Panc1 (cell line): ENCODE measurements at regions not wholly inside any gene's neighbourhood (a gene's known extent, or its start where the extent isn't known, plus 50 kb on each side); places are given as distances from the start of the nearest gene placed in this dataset.

Experiments
- POLR2AphosphoS5 ChIP-seq: IDR thresholded peaks from 2 replicates; pipeline ENCODE4 v1.6.1; 2012; ENCODE audit warnings: mild to moderate bottlenecking, low read depth, low read length, moderate library complexity
- TF ChIP-seq, protein P1 (sequence below): fragments of 450-650 bp; IDR thresholded peaks from 2 replicates; pipeline ENCODE4 v1.5.1; 2017; ENCODE audit warnings: mild to moderate bottlenecking

DNA sequence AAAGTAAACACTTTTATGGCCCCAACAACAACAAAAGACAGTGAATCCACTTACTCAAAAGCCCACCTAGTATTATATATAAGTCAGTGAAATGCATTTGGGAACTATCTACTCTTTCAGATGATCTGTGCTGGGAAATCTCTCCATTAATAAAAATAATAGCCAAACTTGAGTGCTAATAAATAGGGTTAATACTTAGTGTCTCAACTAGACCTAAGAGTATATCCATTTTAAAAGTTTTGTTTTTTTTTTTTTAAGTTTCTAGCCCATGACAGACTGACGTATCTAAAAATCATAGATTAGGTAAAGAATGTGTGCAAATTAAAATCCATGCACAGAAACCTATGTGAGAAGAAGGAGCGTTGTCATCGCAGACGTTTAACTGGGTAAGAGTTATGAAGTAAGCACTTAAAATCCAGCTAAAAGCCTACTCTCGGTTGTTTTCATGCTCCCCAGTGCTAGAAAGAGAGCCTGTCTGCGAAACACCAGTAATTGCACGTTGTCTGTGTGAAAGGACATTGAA is 83.4 kb upstream of the PELI1 start:
- TF ChIP-seq, protein P1, sequence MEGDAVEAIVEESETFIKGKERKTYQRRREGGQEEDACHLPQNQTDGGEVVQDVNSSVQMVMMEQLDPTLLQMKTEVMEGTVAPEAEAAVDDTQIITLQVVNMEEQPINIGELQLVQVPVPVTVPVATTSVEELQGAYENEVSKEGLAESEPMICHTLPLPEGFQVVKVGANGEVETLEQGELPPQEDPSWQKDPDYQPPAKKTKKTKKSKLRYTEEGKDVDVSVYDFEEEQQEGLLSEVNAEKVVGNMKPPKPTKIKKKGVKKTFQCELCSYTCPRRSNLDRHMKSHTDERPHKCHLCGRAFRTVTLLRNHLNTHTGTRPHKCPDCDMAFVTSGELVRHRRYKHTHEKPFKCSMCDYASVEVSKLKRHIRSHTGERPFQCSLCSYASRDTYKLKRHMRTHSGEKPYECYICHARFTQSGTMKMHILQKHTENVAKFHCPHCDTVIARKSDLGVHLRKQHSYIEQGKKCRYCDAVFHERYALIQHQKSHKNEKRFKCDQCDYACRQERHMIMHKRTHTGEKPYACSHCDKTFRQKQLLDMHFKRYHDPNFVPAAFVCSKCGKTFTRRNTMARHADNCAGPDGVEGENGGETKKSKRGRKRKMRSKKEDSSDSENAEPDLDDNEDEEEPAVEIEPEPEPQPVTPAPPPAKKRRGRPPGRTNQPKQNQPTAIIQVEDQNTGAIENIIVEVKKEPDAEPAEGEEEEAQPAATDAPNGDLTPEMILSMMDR: no peak
- TF ChIP-seq POLR2AphosphoS5: no peak
